Activated CD8-positive, alpha-beta memory T cell treated with anti-CD3 and anti-CD28 coated beads, Interleukin-2, amount 10 ng/mL, durations not matched to agents 7 days and 5 days (primary cell): ENCODE measurements at regions not wholly inside any gene's neighbourhood (a gene's known extent, or its start where the extent isn't known, plus 50 kb on each side); places are given as distances from the start of the nearest gene placed in this dataset.

Experiments
- ATAC-seq: fragments of 150-1000 bp; cut with Tn5 transposase; one replicate; pipeline ENCODE4 v1.10.0; 2021; ENCODE audit warnings: moderate library complexity
- CTCF ChIA-PET: fragments of 350-600 bp; sonication (Branson Sonifier 250); formaldehyde crosslinking; loops from one replicate; lab custom pipeline; 2021; ENCODE audit warnings: antibody characterized with exemption; lab: Charles Lee
- DNase-seq: peaks from one replicate; pipeline ENCODE4 v3.0.0-alpha.2; 2020
- H3K27ac Mint-ChIP-seq: one replicate; pipeline ENCODE4 v1.8.0; 2021; ENCODE audit warnings: mild to moderate bottlenecking, mixed read lengths
- H3K27me3 Mint-ChIP-seq: one replicate; pipeline ENCODE4 v1.8.0; 2021; ENCODE audit warnings: mixed read lengths
- H3K36me3 Mint-ChIP-seq: one replicate; pipeline ENCODE4 v1.8.0; 2021; ENCODE audit warnings: mild to moderate bottlenecking, mixed read lengths
- H3K4me1 Mint-ChIP-seq: one replicate; pipeline ENCODE4 v1.8.0; 2021; ENCODE audit warnings: mixed read lengths
- H3K4me3 Mint-ChIP-seq: one replicate; pipeline ENCODE4 v1.8.0; 2021; ENCODE audit warnings: mild to moderate bottlenecking, moderate library complexity, mixed read lengths
- H3K9me3 Mint-ChIP-seq: one replicate; pipeline ENCODE4 v1.8.0; 2022; ENCODE audit warnings: low read depth, mixed read lengths

- no peaks in the 10 kb centered on the region for H3K9me3 Mint-ChIP-seq
- CTCF ChIA-PET = interaction anchor here (0.7 to 1.3 kb wide), 3 partner anchors 13 to 1598 kb away, joined by 3 to 5 read pairs (median 4); no protein-coding TSS in a partner anchor
- ATAC-seq = no peak
Measured at GRCh38 chr19:30662211-30662861, 290.2 kb downstream of the ZNF536 start.

GRCh38 chr19:30659638-30660037 is 287.5 kb downstream of the ZNF536 start:
- no peaks in the 10 kb centered on the region for H3K9me3 Mint-ChIP-seq
- no peak overlapping the region for H3K4me3 Mint-ChIP-seq
- no peaks in the 10 kb centered on the region for H3K36me3 Mint-ChIP-seq
- H3K4me1 Mint-ChIP-seq = no peaks in the 10 kb centered on the region
- DNase-seq (no peak), ATAC-seq (no peak)
- no peak overlapping the region for H3K27ac Mint-ChIP-seq
- peaks cover 6% of the 10 kb centered on the region for H3K27me3 Mint-ChIP-seq
- CTCF ChIA-PET = no interaction called here

More at GRCh38 chr19:30662211-30662861, 290.2 kb downstream of the ZNF536 start:
- DNase-seq = no peak
- Mint-ChIP-seq H3K27me3 (peaks cover 6% of the 10 kb centered on the region), H3K4me1 (no peaks in the 10 kb centered on the region), H3K27ac (no peak overlapping the region), H3K4me3 (no peak overlapping the region), H3K36me3 (no peaks in the 10 kb centered on the region)

GRCh38 chr19:30656520-30657100 is 284.4 kb downstream of the ZNF536 start:
- Mint-ChIP-seq H3K36me3 (no peaks in the 10 kb centered on the region), H3K4me1 (no peaks in the 10 kb centered on the region), H3K27ac (no peak overlapping the region), H3K4me3 (no peak overlapping the region), H3K27me3 (no peaks in the 10 kb centered on the region), H3K9me3 (no peaks in the 10 kb centered on the region)
- DNase-seq (no peak), ATAC-seq (no peak)
- CTCF ChIA-PET = no interaction called here

- no peak overlapping the region for H3K27ac Mint-ChIP-seq
- peaks cover 9% of the 10 kb centered on the region for H3K27me3 Mint-ChIP-seq
- no peaks in the 10 kb centered on the region for H3K9me3 Mint-ChIP-seq
- CTCF ChIA-PET = interaction anchor here (3.6 kb wide), 1 partner anchor 15 kb away, joined by 12 read pairs; no protein-coding TSS in a partner anchor
- H3K4me1 Mint-ChIP-seq = no peaks in the 10 kb centered on the region
- DNase-seq = no peak
- no peaks in the 10 kb centered on the region for H3K36me3 Mint-ChIP-seq
- ATAC-seq = no peak
- H3K4me3 Mint-ChIP-seq = no peak overlapping the region
Measured at GRCh38 chr19:30653646-30654386, 281.6 kb downstream of the ZNF536 start.

GRCh38 chr19:30652751-30653150 is 280.6 kb downstream of the ZNF536 start:
- no peak for DNase-seq
- H3K4me3 Mint-ChIP-seq = no peak overlapping the region
- no peaks in the 10 kb centered on the region for H3K36me3 Mint-ChIP-seq
- no peak overlapping the region for H3K27ac Mint-ChIP-seq
- no peaks in the 10 kb centered on the region for H3K4me1 Mint-ChIP-seq
- H3K27me3 Mint-ChIP-seq = peaks cover 19% of the 10 kb centered on the region
- ATAC-seq = no peak
- CTCF ChIA-PET = interaction anchor here (3.6 kb wide), 1 partner anchor 16 kb away, joined by 12 read pairs; no protein-coding TSS in a partner anchor
- no peaks in the 10 kb centered on the region for H3K9me3 Mint-ChIP-seq

- DNase-seq (no peak), ATAC-seq (no peak)
- no peaks in the 10 kb centered on the region for H3K4me1 Mint-ChIP-seq
- H3K27ac Mint-ChIP-seq = no peak overlapping the region
- no peaks in the 10 kb centered on the region for H3K9me3 Mint-ChIP-seq
- CTCF ChIA-PET = no interaction called here
- peaks cover 19% of the 10 kb centered on the region for H3K27me3 Mint-ChIP-seq
- no peaks in the 10 kb centered on the region for H3K36me3 Mint-ChIP-seq
- H3K4me3 Mint-ChIP-seq = no peak overlapping the region
Measured at GRCh38 chr19:30651691-30652090, 279.5 kb downstream of the ZNF536 start.

GRCh38 chr19:30651066-30651465 is 278.9 kb downstream of the ZNF536 start:
- H3K4me1 Mint-ChIP-seq = no peaks in the 10 kb centered on the region
- ATAC-seq (no peak), DNase-seq (no peak)
- H3K9me3 Mint-ChIP-seq = no peaks in the 10 kb centered on the region
- no peak overlapping the region for H3K4me3 Mint-ChIP-seq
- H3K36me3 Mint-ChIP-seq = no peaks in the 10 kb centered on the region
- H3K27ac Mint-ChIP-seq = no peak overlapping the region
- CTCF ChIA-PET = no interaction called here
- peaks cover 19% of the 10 kb centered on the region for H3K27me3 Mint-ChIP-seq

- H3K36me3 Mint-ChIP-seq = no peaks in the 10 kb centered on the region
- DNase-seq = peak; percentile 46
- peak; percentile 36 for ATAC-seq
- peaks cover 19% of the 10 kb centered on the region for H3K27me3 Mint-ChIP-seq
- H3K4me1 Mint-ChIP-seq = no peaks in the 10 kb centered on the region
- H3K27ac Mint-ChIP-seq = no peak overlapping the region
- no peak overlapping the region for H3K4me3 Mint-ChIP-seq
- H3K9me3 Mint-ChIP-seq = no peaks in the 10 kb centered on the region
- CTCF ChIA-PET = interaction anchor here (0.6 to 1.2 kb wide), 4 partner anchors 12 to 799 kb away, joined by 3 read pairs; no protein-coding TSS in a partner anchor
Measured at GRCh38 chr19:30649934-30650614, 277.9 kb downstream of the ZNF536 start.

GRCh38 chr19:30648866-30649862 is 277.0 kb downstream of the ZNF536 start:
- H3K4me1 Mint-ChIP-seq = no peaks in the 10 kb centered on the region
- DNase-seq = no peak
- CTCF ChIA-PET = interaction anchor here (0.6 to 1.2 kb wide), 4 partner anchors 12 to 798 kb away, joined by 3 read pairs; no protein-coding TSS in a partner anchor

GRCh38 chr19:30647891-30648720 is 275.9 kb downstream of the ZNF536 start:
- CTCF ChIA-PET = no interaction called here
- H3K36me3 Mint-ChIP-seq = no peaks in the 10 kb centered on the region
- ATAC-seq (no peak), DNase-seq (no peak)
- no peaks in the 10 kb centered on the region for H3K4me1 Mint-ChIP-seq
- H3K27me3 Mint-ChIP-seq = peaks cover 19% of the 10 kb centered on the region
- H3K27ac Mint-ChIP-seq = no peak overlapping the region
- no peak overlapping the region for H3K4me3 Mint-ChIP-seq
- H3K9me3 Mint-ChIP-seq = no peaks in the 10 kb centered on the region

More at GRCh38 chr19:30648866-30649862, 277.0 kb downstream of the ZNF536 start:
- Mint-ChIP-seq H3K27ac (no peak overlapping the region), H3K4me3 (no peak overlapping the region), H3K27me3 (peaks cover 19% of the 10 kb centered on the region), H3K36me3 (no peaks in the 10 kb centered on the region), H3K9me3 (no peaks in the 10 kb centered on the region)
- ATAC-seq = no peak

GRCh38 chr19:30646806-30647205 is 274.6 kb downstream of the ZNF536 start:
- no peaks in the 10 kb centered on the region for H3K9me3 Mint-ChIP-seq
- CTCF ChIA-PET = no interaction called here
- no peak overlapping the region for H3K4me3 Mint-ChIP-seq
- H3K27me3 Mint-ChIP-seq = peaks cover 19% of the 10 kb centered on the region
- ATAC-seq = no peak
- no peaks in the 10 kb centered on the region for H3K4me1 Mint-ChIP-seq
- H3K27ac Mint-ChIP-seq = no peak overlapping the region
- no peaks in the 10 kb centered on the region for H3K36me3 Mint-ChIP-seq
- no peak for DNase-seq
